ENCODE measurements at regions not wholly inside any gene's neighbourhood (a gene's known extent, or its start where the extent isn't known, plus 50 kb on each side); places are given as distances from the start of the nearest gene placed in this dataset.

DNA sequence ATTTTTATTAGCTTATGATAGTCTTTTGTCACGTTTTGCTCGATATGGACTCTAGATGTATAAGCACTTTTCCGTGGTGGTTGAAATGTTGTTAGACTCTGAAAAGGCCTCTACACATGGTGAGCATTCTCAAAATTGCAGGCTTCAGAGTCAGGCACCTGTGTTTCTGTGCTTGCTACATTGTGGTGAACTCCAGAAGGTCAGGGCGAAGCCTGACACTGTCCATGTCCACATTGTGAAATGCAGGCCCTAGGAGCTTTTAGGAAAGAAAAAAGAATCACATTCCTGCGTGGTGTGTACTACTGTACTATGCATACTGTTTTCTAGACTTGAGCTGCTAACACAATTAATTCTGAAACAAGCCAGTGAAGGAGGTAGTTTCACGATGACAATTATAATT, 86.3 kb downstream of the HS3ST1 start:
- no peaks in the 10 kb centered on the region for H3K27me3 ChIP-seq (ENCODE audit: control insufficient read depth in 3 of 3, insufficient read depth in 3 of 3, low read length in 3 of 3)
- H3K9me3 ChIP-seq (ENCODE audit: control insufficient read depth in 3 of 3, low read length in 3 of 3): no peaks in the 10 kb centered on the region
- H3K36me3 ChIP-seq (ENCODE audit: control insufficient read depth in 3 of 3, insufficient read depth in 3 of 3, low read length in 3 of 3): no peaks in the 10 kb centered on the region
- no peak overlapping the region for H3K27ac ChIP-seq (ENCODE audit: low read depth, low read length)
- no peak overlapping the region for H3K9ac ChIP-seq (ENCODE audit: low read depth in 1 of 3, low read length in 3 of 3)
- H3K4me1 ChIP-seq (ENCODE audit: control insufficient read depth in 3 of 3, insufficient read depth in 3 of 3, low read length in 3 of 3): no peaks in the 10 kb centered on the region
- H3K4me3 ChIP-seq (ENCODE audit: low read length in 3 of 3): no peak overlapping the region

DNA sequence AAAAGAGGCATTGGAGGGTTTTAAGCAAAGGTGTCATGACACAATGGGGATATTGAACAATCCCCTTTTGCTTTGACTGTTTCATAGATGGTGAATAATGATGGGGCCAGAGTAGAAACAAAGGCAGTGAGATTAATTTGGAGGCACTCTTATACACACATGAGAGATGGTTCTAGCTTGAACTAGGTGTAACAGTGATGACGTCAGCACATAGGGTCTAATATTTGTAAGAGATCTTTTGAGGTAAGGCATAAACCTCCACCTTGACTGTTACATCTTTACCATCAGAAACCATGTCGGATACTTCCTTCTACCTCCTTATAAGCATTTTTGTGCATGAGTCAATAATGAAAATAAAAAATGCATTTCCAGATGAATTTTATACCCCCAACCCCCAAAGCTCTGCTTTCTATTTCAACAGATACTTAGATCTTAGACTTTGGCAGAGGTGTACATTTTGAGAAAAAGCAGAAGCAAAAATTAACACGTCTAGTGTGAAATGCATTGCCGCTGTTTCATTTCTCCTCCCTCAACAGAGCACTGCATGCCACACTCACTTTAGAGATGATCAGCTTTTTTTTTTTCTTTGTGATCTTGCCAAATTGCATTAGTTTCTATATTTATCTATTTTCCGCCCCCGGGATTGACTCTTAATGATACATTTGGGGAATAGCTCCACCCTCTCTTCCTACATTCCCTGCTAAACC, 87.2 kb downstream of the HS3ST1 start:
- Histone ChIP-seq H3K4me3 (ENCODE audit: low read length in 3 of 3) (no peak overlapping the region), H3K27ac (ENCODE audit: low read depth, low read length) (no peak overlapping the region), H3K36me3 (ENCODE audit: control insufficient read depth in 3 of 3, insufficient read depth in 3 of 3, low read length in 3 of 3) (no peaks in the 10 kb centered on the region), H3K4me1 (ENCODE audit: control insufficient read depth in 3 of 3, insufficient read depth in 3 of 3, low read length in 3 of 3) (no peaks in the 10 kb centered on the region), H3K27me3 (ENCODE audit: control insufficient read depth in 3 of 3, insufficient read depth in 3 of 3, low read length in 3 of 3) (no peaks in the 10 kb centered on the region), H3K9me3 (ENCODE audit: control insufficient read depth in 3 of 3, low read length in 3 of 3) (no peaks in the 10 kb centered on the region), H3K9ac (ENCODE audit: low read depth in 1 of 3, low read length in 3 of 3) (no peak overlapping the region)

DNA sequence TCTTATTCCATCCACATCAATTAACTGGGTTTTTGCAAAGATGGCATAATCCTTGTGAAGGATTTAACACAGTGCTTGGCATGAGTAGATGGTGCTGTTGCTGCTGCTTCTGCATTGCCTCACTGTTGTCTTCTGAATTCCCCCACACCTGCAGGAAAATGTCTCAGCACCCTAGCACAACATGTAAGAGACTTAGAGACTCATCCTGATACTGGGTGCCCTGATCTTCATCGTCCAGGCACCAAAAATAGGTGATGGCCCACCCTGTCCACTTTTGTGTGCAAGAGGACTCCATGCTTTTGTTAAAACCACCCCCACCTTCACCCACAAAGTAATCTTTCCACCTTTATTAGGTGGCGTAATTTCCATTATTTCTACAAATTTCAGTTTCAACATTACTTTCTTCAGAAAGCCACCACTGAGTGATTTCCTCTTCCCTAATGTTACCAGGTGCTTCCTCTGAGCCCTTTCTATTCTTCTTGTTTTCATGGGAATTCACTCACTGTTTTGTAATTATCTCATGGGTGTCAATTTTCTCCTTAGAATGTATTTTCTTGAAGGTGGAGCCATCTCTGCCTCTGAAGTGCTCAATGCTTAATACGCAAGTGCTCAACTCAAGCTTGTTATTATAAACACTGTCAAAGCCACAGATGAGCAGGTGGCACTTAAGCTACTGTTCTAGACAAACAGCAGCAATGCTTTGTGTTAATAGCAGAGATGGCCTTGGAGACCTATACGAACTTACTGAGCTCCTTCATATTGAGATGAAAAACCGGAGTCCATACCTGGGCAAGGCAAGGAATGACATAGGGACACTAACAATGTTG, 89.5 kb downstream of the HS3ST1 start:
- H3K9me3 ChIP-seq (ENCODE audit: control insufficient read depth in 3 of 3, low read length in 3 of 3): no peaks in the 10 kb centered on the region
- H3K4me1 ChIP-seq (ENCODE audit: control insufficient read depth in 3 of 3, insufficient read depth in 3 of 3, low read length in 3 of 3): no peaks in the 10 kb centered on the region
- no peaks in the 10 kb centered on the region for H3K36me3 ChIP-seq (ENCODE audit: control insufficient read depth in 3 of 3, insufficient read depth in 3 of 3, low read length in 3 of 3)

DNA sequence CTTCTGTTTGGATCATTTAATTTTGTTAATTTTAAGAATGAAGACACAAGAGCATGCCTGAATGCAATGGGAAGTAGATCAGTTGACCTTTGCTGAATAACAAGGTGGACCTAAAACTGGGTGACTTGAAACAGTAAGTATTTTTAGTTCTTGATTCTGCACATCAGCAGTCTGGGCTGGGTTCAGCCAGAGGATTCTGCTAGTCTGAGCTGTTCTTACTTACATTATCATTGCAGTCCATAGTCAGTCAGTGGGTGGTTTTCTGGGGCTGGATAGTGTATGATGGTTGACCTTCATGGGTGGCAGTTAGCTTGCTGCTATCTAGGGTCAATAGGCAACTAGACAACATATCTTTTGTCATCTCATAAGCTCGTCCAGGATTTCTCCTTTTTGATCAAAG, 91.4 kb downstream of the HS3ST1 start:
- H3K9me3 ChIP-seq (ENCODE audit: control insufficient read depth in 3 of 3, low read length in 3 of 3): no peaks in the 10 kb centered on the region
- no peaks in the 10 kb centered on the region for H3K4me1 ChIP-seq (ENCODE audit: control insufficient read depth in 3 of 3, insufficient read depth in 3 of 3, low read length in 3 of 3)
- no peaks in the 10 kb centered on the region for H3K36me3 ChIP-seq (ENCODE audit: control insufficient read depth in 3 of 3, insufficient read depth in 3 of 3, low read length in 3 of 3)
- no peak overlapping the region for H3K4me3 ChIP-seq (ENCODE audit: low read length in 3 of 3)
- H3K9ac ChIP-seq (ENCODE audit: low read depth in 1 of 3, low read length in 3 of 3): no peak overlapping the region
- no peaks in the 10 kb centered on the region for H3K27me3 ChIP-seq (ENCODE audit: control insufficient read depth in 3 of 3, insufficient read depth in 3 of 3, low read length in 3 of 3)
- no peak overlapping the region for H3K27ac ChIP-seq (ENCODE audit: low read depth, low read length)

More for the DNA sequence above, 89.5 kb downstream of the HS3ST1 start:
- Histone ChIP-seq H3K27me3 (ENCODE audit: control insufficient read depth in 3 of 3, insufficient read depth in 3 of 3, low read length in 3 of 3) (no peaks in the 10 kb centered on the region), H3K27ac (ENCODE audit: low read depth, low read length) (no peak overlapping the region), H3K9ac (ENCODE audit: low read depth in 1 of 3, low read length in 3 of 3) (no peak overlapping the region), H3K4me3 (ENCODE audit: low read length in 3 of 3) (no peak overlapping the region)

DNA sequence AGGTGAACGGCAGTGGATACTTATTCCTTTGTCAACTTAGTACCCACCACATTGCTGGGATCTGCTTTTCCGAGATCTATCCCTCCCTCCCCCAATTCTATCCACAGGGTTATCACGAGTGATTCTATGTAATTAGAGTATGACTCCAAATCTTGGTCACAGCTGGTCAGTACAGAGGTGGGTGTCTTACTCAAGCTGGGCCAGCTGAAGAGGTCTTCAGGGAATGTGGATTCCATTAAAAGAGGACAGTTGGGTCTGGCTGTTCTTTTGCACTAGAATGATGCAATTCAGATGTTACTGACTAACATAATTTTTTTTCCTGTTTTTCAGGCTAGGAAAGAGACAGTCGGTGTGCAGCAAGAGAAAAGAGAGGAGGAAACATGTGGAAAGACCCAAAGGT, 92.3 kb downstream of the HS3ST1 start:
- no peak overlapping the region for H3K9ac ChIP-seq (ENCODE audit: low read depth in 1 of 3, low read length in 3 of 3)
- H3K9me3 ChIP-seq (ENCODE audit: control insufficient read depth in 3 of 3, low read length in 3 of 3): no peaks in the 10 kb centered on the region
- no peaks in the 10 kb centered on the region for H3K36me3 ChIP-seq (ENCODE audit: control insufficient read depth in 3 of 3, insufficient read depth in 3 of 3, low read length in 3 of 3)
- H3K27me3 ChIP-seq (ENCODE audit: control insufficient read depth in 3 of 3, insufficient read depth in 3 of 3, low read length in 3 of 3): no peaks in the 10 kb centered on the region
- H3K4me3 ChIP-seq (ENCODE audit: low read length in 3 of 3): no peak overlapping the region
- H3K4me1 ChIP-seq (ENCODE audit: control insufficient read depth in 3 of 3, insufficient read depth in 3 of 3, low read length in 3 of 3): no peaks in the 10 kb centered on the region
- no peak overlapping the region for H3K27ac ChIP-seq (ENCODE audit: low read depth, low read length)

DNA sequence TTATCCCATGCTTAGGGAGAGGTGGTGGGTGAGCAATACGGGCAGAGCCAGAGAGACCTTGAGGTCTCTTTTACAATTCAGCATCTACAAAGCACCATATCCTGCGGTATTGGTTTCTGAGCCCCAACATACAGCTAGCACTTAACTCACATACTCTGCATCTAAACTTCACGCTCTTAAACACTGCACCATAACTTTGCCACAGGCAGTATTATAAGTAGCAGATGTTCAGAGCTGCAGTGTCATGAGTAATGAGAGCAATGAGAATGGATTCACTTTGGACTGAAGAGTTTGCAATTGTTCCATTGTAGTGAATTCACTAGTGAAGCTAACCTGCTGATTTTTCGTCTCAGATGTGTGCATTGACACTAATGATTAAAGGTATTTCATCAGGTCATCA, 93.8 kb downstream of the HS3ST1 start:
- no peak overlapping the region for H3K4me3 ChIP-seq (ENCODE audit: low read length in 3 of 3)
- H3K27ac ChIP-seq (ENCODE audit: low read depth, low read length): no peak overlapping the region
- H3K36me3 ChIP-seq (ENCODE audit: control insufficient read depth in 3 of 3, insufficient read depth in 3 of 3, low read length in 3 of 3): no peaks in the 10 kb centered on the region
- H3K9me3 ChIP-seq (ENCODE audit: control insufficient read depth in 3 of 3, low read length in 3 of 3): no peaks in the 10 kb centered on the region
- H3K9ac ChIP-seq (ENCODE audit: low read depth in 1 of 3, low read length in 3 of 3): no peak overlapping the region
- no peaks in the 10 kb centered on the region for H3K4me1 ChIP-seq (ENCODE audit: control insufficient read depth in 3 of 3, insufficient read depth in 3 of 3, low read length in 3 of 3)
- H3K27me3 ChIP-seq (ENCODE audit: control insufficient read depth in 3 of 3, insufficient read depth in 3 of 3, low read length in 3 of 3): no peaks in the 10 kb centered on the region

DNA sequence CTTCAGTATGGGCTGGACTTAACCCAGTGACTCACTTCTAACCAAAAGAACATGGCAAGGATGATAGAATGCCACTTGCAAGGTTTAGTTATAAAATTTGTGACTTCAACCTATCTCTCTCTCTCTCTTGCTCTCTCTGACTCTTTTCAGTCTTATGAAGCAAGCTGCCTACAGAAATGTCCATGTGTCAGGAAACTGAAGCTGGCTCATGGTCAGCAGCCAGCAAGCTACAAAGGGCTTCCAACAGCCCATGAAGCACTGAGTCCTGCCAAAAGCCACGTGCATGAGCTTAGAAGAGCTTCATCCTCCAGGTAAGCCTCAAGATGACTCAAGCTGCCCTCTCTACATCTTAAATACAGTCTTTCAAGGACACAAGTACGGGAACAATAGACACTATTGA, 100.3 kb downstream of the HS3ST1 start:
- H3K9me3 ChIP-seq (ENCODE audit: control insufficient read depth in 3 of 3, low read length in 3 of 3): no peaks in the 10 kb centered on the region
- no peaks in the 10 kb centered on the region for H3K27me3 ChIP-seq (ENCODE audit: control insufficient read depth in 3 of 3, insufficient read depth in 3 of 3, low read length in 3 of 3)
- no peak overlapping the region for H3K27ac ChIP-seq (ENCODE audit: low read depth, low read length)
- no peaks in the 10 kb centered on the region for H3K36me3 ChIP-seq (ENCODE audit: control insufficient read depth in 3 of 3, insufficient read depth in 3 of 3, low read length in 3 of 3)
- H3K9ac ChIP-seq (ENCODE audit: low read depth in 1 of 3, low read length in 3 of 3): no peak overlapping the region
- no peaks in the 10 kb centered on the region for H3K4me1 ChIP-seq (ENCODE audit: control insufficient read depth in 3 of 3, insufficient read depth in 3 of 3, low read length in 3 of 3)
- no peak overlapping the region for H3K4me3 ChIP-seq (ENCODE audit: low read length in 3 of 3)

DNA sequence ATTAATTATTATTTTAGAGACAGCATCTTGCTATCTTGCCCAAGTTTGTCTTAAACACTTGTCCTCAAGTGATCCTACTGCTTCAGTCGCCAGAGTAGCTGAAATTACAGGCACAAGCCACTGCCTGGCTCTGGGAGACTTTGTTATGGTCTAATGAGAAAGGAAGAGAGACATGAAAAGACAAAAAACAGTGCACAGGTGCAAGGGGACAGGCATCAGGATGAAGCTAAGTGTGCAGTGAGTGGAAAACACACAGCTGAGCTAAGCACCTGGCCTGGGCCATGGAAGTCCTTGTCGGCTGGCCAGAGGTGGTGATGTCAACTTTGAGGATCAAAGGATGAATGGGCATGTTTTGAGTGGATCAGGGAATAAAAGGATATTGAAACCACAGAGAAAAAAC, 102.7 kb downstream of the HS3ST1 start:
- no peak overlapping the region for H3K9ac ChIP-seq (ENCODE audit: low read depth in 1 of 3, low read length in 3 of 3)
- no peaks in the 10 kb centered on the region for H3K36me3 ChIP-seq (ENCODE audit: control insufficient read depth in 3 of 3, insufficient read depth in 3 of 3, low read length in 3 of 3)
- no peaks in the 10 kb centered on the region for H3K4me1 ChIP-seq (ENCODE audit: control insufficient read depth in 3 of 3, insufficient read depth in 3 of 3, low read length in 3 of 3)
- H3K9me3 ChIP-seq (ENCODE audit: control insufficient read depth in 3 of 3, low read length in 3 of 3): no peaks in the 10 kb centered on the region
- H3K27ac ChIP-seq (ENCODE audit: low read depth, low read length): no peak overlapping the region
- H3K4me3 ChIP-seq (ENCODE audit: low read length in 3 of 3): no peak overlapping the region
- no peaks in the 10 kb centered on the region for H3K27me3 ChIP-seq (ENCODE audit: control insufficient read depth in 3 of 3, insufficient read depth in 3 of 3, low read length in 3 of 3)

DNA sequence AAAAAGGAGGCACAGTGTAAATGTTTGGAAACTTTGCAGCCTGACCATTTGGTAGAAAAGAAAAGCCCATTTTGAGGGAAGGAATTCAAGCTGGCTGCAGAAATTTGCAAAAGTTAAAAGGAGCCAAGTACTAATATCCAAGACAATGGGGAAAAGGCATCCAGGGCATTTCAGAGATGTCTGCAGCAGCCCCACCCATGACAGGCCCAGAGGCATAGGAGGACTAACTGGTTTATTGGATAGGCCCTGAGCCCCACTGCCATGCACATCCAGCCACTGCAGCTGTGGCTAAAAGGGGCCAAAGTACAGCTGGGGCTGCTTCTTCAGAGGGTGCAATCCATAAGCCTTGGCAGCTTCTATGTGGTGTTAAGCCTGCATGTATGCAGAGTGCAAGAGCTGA, 104.9 kb downstream of the HS3ST1 start:
- Histone ChIP-seq H3K27ac (ENCODE audit: low read depth, low read length) (no peak overlapping the region), H3K36me3 (ENCODE audit: control insufficient read depth in 3 of 3, insufficient read depth in 3 of 3, low read length in 3 of 3) (no peaks in the 10 kb centered on the region), H3K4me1 (ENCODE audit: control insufficient read depth in 3 of 3, insufficient read depth in 3 of 3, low read length in 3 of 3) (no peaks in the 10 kb centered on the region), H3K27me3 (ENCODE audit: control insufficient read depth in 3 of 3, insufficient read depth in 3 of 3, low read length in 3 of 3) (no peaks in the 10 kb centered on the region), H3K9ac (ENCODE audit: low read depth in 1 of 3, low read length in 3 of 3) (no peak overlapping the region), H3K9me3 (ENCODE audit: control insufficient read depth in 3 of 3, low read length in 3 of 3) (no peaks in the 10 kb centered on the region), H3K4me3 (ENCODE audit: low read length in 3 of 3) (no peak overlapping the region)

DNA sequence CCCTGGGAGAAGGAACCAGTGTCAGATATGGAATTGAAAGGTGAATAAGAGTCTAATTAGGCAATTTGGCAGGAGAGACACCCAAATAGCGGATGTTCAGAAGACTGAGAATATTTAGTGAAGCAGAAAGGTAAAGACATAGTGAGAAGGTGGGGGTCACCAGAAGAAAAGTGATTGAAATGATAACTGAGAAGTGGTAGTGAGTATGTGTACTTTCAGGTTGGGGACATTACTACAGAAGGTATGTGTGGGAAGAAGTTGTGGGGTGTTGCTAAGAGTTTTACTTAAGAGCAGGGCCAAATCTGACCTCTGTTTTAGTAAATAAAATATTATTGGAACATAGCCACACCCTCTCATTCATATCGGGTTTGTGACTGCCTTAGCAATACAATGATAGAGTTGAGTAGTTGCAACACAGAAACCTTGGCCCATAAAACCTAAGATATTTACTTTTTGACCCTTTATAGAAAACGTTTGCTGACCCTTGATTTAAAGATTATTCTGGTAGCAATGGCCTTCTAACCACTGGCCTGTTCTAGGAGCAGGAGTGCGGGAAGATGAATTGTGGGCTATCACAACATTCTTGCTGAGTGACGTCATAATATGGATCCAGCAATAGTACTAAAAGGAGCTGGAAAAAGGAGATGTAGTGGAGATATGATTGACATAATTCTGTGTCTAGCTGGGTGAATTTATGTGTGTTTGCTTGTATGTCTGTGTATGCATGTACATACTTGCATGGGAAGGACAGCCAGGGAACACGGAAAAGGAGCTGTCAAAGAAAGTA, 115.3 kb downstream of the HS3ST1 start:
- H3K36me3 ChIP-seq (ENCODE audit: control insufficient read depth in 3 of 3, insufficient read depth in 3 of 3, low read length in 3 of 3): no peaks in the 10 kb centered on the region
- no peak overlapping the region for H3K4me3 ChIP-seq (ENCODE audit: low read length in 3 of 3)

More for the DNA sequence above, 115.3 kb downstream of the HS3ST1 start:
- H3K9ac ChIP-seq (ENCODE audit: low read depth in 1 of 3, low read length in 3 of 3): no peak overlapping the region
- no peaks in the 10 kb centered on the region for H3K9me3 ChIP-seq (ENCODE audit: control insufficient read depth in 3 of 3, low read length in 3 of 3)
- H3K27me3 ChIP-seq (ENCODE audit: control insufficient read depth in 3 of 3, insufficient read depth in 3 of 3, low read length in 3 of 3): no peaks in the 10 kb centered on the region
- no peak overlapping the region for H3K27ac ChIP-seq (ENCODE audit: low read depth, low read length)
- H3K4me1 ChIP-seq (ENCODE audit: control insufficient read depth in 3 of 3, insufficient read depth in 3 of 3, low read length in 3 of 3): no peaks in the 10 kb centered on the region

Data from skeletal muscle tissue (tissue), 3 donors.